ENCODE measurements at regions not wholly inside any gene's neighbourhood (a gene's known extent, or its start where the extent isn't known, plus 50 kb on each side); places are given as distances from the start of the nearest gene placed in this dataset.

GRCh38 chr3:30372837-30373236 lies 233.6 kb upstream of the TGFBR2 start:
- TF ChIP-seq EZH2 (IDR thresholded peaks at IDR 0.05; ENCODE audit: low read length, missing control alignments): no peak
- no peak for TF ChIP-seq CTCF (conservative IDR thresholded peaks at IDR 0.05 in 1 of 2, IDR thresholded peaks at IDR 0.05 in 1 of 2; ENCODE audit: low read depth in 1 of 2, low read length in 2 of 2)

Data from fibroblast of lung (primary cell).